DMS153 treated with DMSO at 0.1 percent for 48 hours (cell line): ENCODE measurements at regions not wholly inside any gene's neighbourhood (a gene's known extent, or its start where the extent isn't known, plus 50 kb on each side); places are given as distances from the start of the nearest gene placed in this dataset.
"Not testable (repeated sequence)": the region's sequence is repeated elsewhere in the genome, so short reads cannot be mapped to it uniquely, and the experiment has no call there.

Experiments used
- DNase-seq: peaks from one replicate; lab custom pipeline; 2025; ENCODE audit not compliant: unreplicated experiment; lab: John Stamatoyannopoulos, UW

DNA sequence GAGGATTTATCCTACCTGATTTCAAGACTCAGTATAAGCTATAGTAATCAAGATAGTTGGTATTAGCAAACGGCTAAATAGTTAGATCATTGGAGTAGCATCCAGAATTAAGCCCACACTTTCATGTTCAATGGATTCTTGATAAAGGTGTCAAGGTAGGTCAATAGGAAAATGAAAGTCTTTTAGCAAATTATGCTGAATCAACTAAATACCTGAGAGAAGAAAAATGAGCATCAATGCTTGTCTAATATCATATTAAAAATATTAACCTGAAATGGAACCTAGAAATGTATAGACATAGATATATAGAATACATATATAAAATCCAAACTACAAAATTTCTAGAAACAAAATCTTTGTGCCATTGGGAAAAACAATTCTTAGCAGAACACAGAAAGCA is 685.6 kb downstream of the DTWD2 start:
- DNase-seq: no peak

GRCh38 chr5:118301696-118302095 is 686.7 kb downstream of the DTWD2 start:
- DNase-seq: no peak

- no peak for DNase-seq
Observed at GRCh38 chr5:118295045-118295444, 693.3 kb downstream of the DTWD2 start.

- DNase-seq: no peak
Observed at GRCh38 chr5:118293378-118293777, 695.0 kb downstream of the DTWD2 start.

DNA sequence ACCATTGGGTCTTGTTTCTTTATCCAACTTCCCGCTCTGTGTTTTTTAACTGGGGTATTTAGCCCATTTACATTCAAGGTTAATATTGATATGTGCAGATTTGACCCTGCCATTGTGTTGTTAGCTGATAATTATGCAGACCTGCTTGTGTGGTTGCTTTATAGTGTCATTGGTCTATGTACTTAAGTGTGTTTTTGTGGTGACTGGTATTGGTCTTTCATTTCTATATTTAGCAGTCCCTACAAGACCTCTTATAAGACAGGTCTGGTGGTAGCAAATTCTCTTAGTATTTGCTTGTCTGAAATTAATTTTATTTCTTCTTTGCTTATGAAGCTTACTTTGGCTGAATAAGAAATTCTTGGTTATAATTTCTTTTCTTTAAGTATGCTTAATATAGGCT is 698.1 kb downstream of the DTWD2 start:
- no peak for DNase-seq

GRCh38 chr5:118284230-118284629 is 704.1 kb downstream of the DTWD2 start:
- DNase-seq: not testable (repeated sequence)

DNA sequence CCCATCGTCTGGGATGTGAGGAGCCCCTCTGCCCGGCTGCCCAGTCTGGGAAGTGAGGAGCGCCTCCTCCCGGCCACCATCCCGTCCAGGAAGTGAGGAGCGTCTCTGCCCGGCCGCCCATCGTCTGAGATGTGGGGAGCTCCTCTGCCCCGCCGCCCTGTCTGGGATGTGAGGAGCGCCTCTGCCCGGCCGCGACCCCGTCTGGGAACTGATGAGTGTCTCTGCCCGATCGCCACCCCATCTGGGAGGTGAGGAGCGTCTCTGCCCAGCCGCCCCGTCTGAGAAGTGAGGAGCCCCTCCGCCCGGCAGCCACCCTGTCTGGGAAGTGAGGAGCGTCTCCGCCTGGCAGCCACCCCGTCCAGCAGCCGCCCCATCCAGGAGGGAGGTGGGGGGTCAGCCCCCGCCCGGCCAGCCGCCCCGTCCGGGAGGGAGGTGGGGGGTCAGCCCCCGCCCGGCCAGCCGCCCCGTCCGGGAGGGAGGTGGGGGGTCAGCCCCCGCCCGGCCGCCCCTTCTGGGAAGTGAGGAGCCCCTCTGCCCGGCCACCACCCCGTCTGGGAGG is 705.8 kb downstream of the DTWD2 start:
- not testable (repeated sequence) for DNase-seq

GRCh38 chr5:118279540-118280294 is 708.6 kb downstream of the DTWD2 start:
- DNase-seq: no peak

DNA sequence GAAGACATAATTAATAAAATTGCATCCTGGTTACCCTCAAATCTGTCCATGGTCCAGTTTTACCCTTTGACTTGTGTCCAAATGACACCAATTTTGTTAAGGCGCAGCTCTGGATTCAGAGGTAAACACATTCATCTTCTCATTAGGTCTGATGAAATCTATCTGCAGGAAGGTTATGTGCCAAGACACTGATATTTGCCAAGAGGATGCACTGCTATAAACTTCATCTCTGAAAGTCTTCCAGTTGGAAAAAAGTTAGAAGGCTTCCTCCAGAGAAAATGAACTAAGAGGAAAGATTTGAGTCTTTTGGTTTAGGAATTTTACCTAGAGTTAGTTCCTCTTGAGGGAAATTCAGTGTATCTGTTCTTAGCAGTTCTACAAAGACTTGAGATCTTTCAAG is 717.8 kb downstream of the DTWD2 start:
- no peak for DNase-seq

- DNase-seq: no peak
Observed at GRCh38 chr5:118258223-118258622, 730.1 kb downstream of the DTWD2 start.

- DNase-seq: no peak
Observed at GRCh38 chr5:118257066-118257465, 731.3 kb downstream of the DTWD2 start.

GRCh38 chr5:118253225-118254061 is 734.9 kb downstream of the DTWD2 start:
- DNase-seq: no peak

- DNase-seq: no peak
Observed at GRCh38 chr5:118249386-118249785, 739.0 kb downstream of the DTWD2 start.

DNA sequence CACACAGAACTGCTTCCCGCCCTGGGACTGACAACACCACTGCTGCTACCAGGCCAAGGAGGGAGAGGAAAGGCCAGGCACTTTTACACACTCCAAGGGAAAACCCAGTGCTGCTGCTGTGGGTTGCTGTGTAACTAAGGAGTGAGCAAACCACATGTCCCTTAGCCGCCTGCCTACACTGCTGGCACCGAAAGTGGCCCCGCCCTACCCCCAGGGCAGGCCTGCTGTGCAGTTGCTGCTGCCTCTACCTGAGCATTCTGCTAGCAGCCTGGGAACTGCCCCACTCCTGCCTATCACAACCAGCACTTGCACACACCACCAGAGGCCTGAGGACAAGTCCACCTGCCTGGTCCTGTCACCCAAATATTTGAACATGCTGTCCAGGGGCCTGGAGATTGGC is 740.9 kb downstream of the DTWD2 start:
- no peak for DNase-seq

GRCh38 chr5:118243613-118244012 is 744.7 kb downstream of the DTWD2 start:
- no peak for DNase-seq

DNA sequence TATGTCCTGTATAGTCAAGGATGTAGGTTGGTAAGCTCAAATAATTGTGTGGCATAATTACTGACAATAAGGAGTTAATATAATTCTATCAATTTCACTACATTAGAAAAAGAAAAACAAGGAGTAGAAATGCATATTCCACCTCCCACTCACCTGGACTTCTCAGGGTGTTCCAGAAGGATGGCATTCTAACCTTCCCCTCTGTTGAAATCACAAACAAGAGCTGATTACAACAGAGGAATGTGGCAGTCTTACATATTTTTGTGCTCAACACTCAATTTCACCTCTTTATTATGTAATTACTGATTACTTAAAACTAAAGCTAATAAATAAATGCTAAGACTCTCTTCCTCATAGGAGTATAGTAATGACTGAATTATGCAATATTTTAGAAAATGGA is 745.3 kb downstream of the DTWD2 start:
- no peak for DNase-seq

- DNase-seq: no peak
Observed at GRCh38 chr5:118236108-118236849, 752.1 kb downstream of the DTWD2 start.

- DNase-seq: no peak
Observed at GRCh38 chr5:118233606-118234005, 754.7 kb downstream of the DTWD2 start.

- DNase-seq: no peak
Observed at GRCh38 chr5:118228489-118228888, 759.9 kb downstream of the DTWD2 start.

GRCh38 chr5:118224546-118224945 is 763.8 kb downstream of the DTWD2 start:
- DNase-seq: no peak

DNA sequence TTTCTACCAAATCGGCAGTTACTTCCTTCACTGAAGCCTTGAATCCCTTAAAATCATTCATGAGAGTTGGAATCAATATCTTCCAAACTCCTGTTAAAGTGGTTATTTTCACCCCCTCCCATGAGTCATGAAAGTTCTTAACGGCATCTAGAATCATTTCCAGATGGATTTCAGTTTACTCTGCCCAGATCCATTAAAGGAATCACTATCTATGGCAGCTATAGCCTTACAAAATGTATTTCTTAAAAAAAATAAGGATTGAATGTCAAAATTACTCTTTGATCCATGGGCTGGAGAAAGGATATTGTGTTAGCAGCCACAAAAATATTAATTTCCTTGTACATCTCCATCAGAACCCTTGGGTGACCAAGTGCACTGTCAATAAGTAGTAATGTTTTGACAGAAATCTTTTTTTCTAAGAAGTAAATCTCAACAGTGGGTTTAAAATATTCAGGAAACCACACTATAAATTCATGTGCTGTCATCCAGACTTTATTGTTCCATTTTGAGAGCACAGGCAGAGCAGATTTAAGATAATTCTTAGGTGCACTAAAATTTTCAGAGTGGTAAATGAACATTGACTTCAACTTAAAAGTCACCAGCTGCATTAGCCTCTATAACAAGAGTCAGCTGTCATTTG is 767.7 kb downstream of the DTWD2 start:
- no peak for DNase-seq
